H1 (cell line): ENCODE measurements at regions not wholly inside any gene's neighbourhood (a gene's known extent, or its start where the extent isn't known, plus 50 kb on each side); places are given as distances from the start of the nearest gene placed in this dataset.

Source experiments
- EGR1 ChIP-seq: IDR thresholded peaks from 2 replicates; pipeline ENCODE4 v1.6.1; 2011; ENCODE audit warnings: low read depth, low read length, borderline replicate concordance
- JUND ChIP-seq: IDR thresholded peaks from 2 replicates; pipeline ENCODE4 v1.6.1; 2011; ENCODE audit warnings: mild to moderate bottlenecking, improper control_type of control experiment, low read length
- SP2 ChIP-seq: IDR thresholded peaks from 2 replicates; pipeline ENCODE4 v1.6.1; 2012; ENCODE audit warnings: mild to moderate bottlenecking, low read length, inconsistent platforms
- TF ChIP-seq, protein P1 (sequence below), 3 experiments: IDR thresholded peaks; 1 replicate in 2 of 3; 2 replicates in 1 of 3; pipeline versions ENCODE4 v1.5.1 to v1.6.1; 2011; ENCODE audit warnings: low read length in 3 of 3, mild to moderate bottlenecking in 3 of 3, inconsistent platforms in 2 of 3, low read depth in 1 of 3, moderate library complexity in 1 of 3; ENCODE audit not compliant: insufficient read depth in 1 of 3; ENCODE audit errors: control extremely low read depth in 1 of 3

GRCh38 chr13:63438951-63439350 is 2023.3 kb upstream of the PCDH20 start (continued):
- TF ChIP-seq, protein P1, sequence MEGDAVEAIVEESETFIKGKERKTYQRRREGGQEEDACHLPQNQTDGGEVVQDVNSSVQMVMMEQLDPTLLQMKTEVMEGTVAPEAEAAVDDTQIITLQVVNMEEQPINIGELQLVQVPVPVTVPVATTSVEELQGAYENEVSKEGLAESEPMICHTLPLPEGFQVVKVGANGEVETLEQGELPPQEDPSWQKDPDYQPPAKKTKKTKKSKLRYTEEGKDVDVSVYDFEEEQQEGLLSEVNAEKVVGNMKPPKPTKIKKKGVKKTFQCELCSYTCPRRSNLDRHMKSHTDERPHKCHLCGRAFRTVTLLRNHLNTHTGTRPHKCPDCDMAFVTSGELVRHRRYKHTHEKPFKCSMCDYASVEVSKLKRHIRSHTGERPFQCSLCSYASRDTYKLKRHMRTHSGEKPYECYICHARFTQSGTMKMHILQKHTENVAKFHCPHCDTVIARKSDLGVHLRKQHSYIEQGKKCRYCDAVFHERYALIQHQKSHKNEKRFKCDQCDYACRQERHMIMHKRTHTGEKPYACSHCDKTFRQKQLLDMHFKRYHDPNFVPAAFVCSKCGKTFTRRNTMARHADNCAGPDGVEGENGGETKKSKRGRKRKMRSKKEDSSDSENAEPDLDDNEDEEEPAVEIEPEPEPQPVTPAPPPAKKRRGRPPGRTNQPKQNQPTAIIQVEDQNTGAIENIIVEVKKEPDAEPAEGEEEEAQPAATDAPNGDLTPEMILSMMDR (IDR thresholded peaks at IDR 0.05; ENCODE audit: control extremely low read depth in 1 of 3, insufficient read depth in 1 of 3, low read depth in 1 of 3, low read length in 3 of 3) = no peak
- TF ChIP-seq JUND (no peak), EGR1 (no peak), SP2 (no peak)
